ENCODE measurements at regions not wholly inside any gene's neighbourhood (a gene's known extent, or its start where the extent isn't known, plus 50 kb on each side); places are given as distances from the start of the nearest gene placed in this dataset.

- ATAC-seq (no peak), DNase-seq (no peak)
- H3K4me3 ChIP-seq, result no peak overlapping the region
- no peaks in the 10 kb centered on the region for H3K4me1 ChIP-seq
- H3K27ac ChIP-seq, result no peak overlapping the region
- no peak for TF ChIP-seq CTCF (IDR thresholded peaks at IDR 0.05)
- H3K36me3 ChIP-seq, result no peaks in the 10 kb centered on the region
- no peaks in the 10 kb centered on the region for H3K27me3 ChIP-seq
- H3K9me3 ChIP-seq, result no peaks in the 10 kb centered on the region
- intact Hi-C loops (cut with DNase I), result no loop called here
These were observed 157.8 kb upstream of the TMEM161B start for GRCh38 chr5:88426441-88426840.

GRCh38 chr5:88425124-88425523, 156.5 kb upstream of the TMEM161B start:
- Histone ChIP-seq H3K27me3 (no peaks in the 10 kb centered on the region), H3K4me3 (no peak overlapping the region), H3K4me1 (no peaks in the 10 kb centered on the region), H3K27ac (no peak overlapping the region), H3K9me3 (no peaks in the 10 kb centered on the region), H3K36me3 (no peaks in the 10 kb centered on the region)
- DNase-seq, result no peak
- intact Hi-C loops (cut with DNase I), result no loop called here
- no peak for TF ChIP-seq CTCF (IDR thresholded peaks at IDR 0.05)
- ATAC-seq, result no peak

- DNase-seq (no peak), ATAC-seq (no peak)
- Histone ChIP-seq H3K27me3 (no peaks in the 10 kb centered on the region), H3K27ac (no peak overlapping the region), H3K36me3 (no peaks in the 10 kb centered on the region), H3K9me3 (no peaks in the 10 kb centered on the region), H3K4me3 (no peak overlapping the region), H3K4me1 (no peaks in the 10 kb centered on the region)
- intact Hi-C loops (cut with DNase I), result no loop called here
- no peak for TF ChIP-seq CTCF (IDR thresholded peaks at IDR 0.05)
These were observed 151.3 kb upstream of the TMEM161B start for GRCh38 chr5:88419931-88420330.

- Histone ChIP-seq H3K36me3 (no peaks in the 10 kb centered on the region), H3K27ac (no peak overlapping the region), H3K4me3 (no peak overlapping the region), H3K4me1 (no peaks in the 10 kb centered on the region), H3K9me3 (no peaks in the 10 kb centered on the region), H3K27me3 (no peaks in the 10 kb centered on the region)
- DNase-seq (no peak), ATAC-seq (no peak)
- intact Hi-C loops (cut with DNase I), result no loop called here
- TF ChIP-seq CTCF (IDR thresholded peaks at IDR 0.05), result no peak
These were observed 138.7 kb upstream of the TMEM161B start for GRCh38 chr5:88407341-88407740.

GRCh38 chr5:88405783-88406182, 137.1 kb upstream of the TMEM161B start:
- DNase-seq (no peak), ATAC-seq (no peak)
- no peaks in the 10 kb centered on the region for H3K27me3 ChIP-seq
- no peak overlapping the region for H3K4me3 ChIP-seq
- TF ChIP-seq CTCF (IDR thresholded peaks at IDR 0.05), result no peak
- no peak overlapping the region for H3K27ac ChIP-seq
- H3K4me1 ChIP-seq, result no peaks in the 10 kb centered on the region
- H3K9me3 ChIP-seq, result no peaks in the 10 kb centered on the region
- H3K36me3 ChIP-seq, result no peaks in the 10 kb centered on the region
- intact Hi-C loops (cut with DNase I), result no loop called here

- no peaks in the 10 kb centered on the region for H3K9me3 ChIP-seq
- ATAC-seq (no peak), DNase-seq (no peak)
- H3K27me3 ChIP-seq, result no peaks in the 10 kb centered on the region
- no peaks in the 10 kb centered on the region for H3K4me1 ChIP-seq
- no peak overlapping the region for H3K4me3 ChIP-seq
- no peak overlapping the region for H3K27ac ChIP-seq
- no peak for TF ChIP-seq CTCF (IDR thresholded peaks at IDR 0.05)
- no peaks in the 10 kb centered on the region for H3K36me3 ChIP-seq
- intact Hi-C loops (cut with DNase I), result no loop called here
These were observed 135.8 kb upstream of the TMEM161B start for GRCh38 chr5:88404405-88404804.
